Endothelial cell of hepatic sinusoid (primary cell): ENCODE measurements at regions not wholly inside any gene's neighbourhood (a gene's known extent, or its start where the extent isn't known, plus 50 kb on each side); places are given as distances from the start of the nearest gene placed in this dataset.

ENCODE experiments used
- in situ Hi-C: cut with HindIII; loops from 2 replicates; pipeline ENCODE4 v1.10.0; 2017; ENCODE audit warnings: low sequenced_read_pairs

GRCh38 chr16:87000001-87000400 lies 317.2 kb downstream of the C16orf95 start:
- in situ Hi-C loops = no loop called here

- in situ Hi-C loops = no loop called here
Observed at GRCh38 chr16:87002717-87003413, 314.3 kb downstream of the C16orf95 start.

GRCh38 chr16:87003414-87003755 lies 313.8 kb downstream of the C16orf95 start:
- in situ Hi-C loops = no loop called here

GRCh38 chr16:87006021-87006420 lies 311.2 kb downstream of the C16orf95 start:
- in situ Hi-C loops = no loop called here

- in situ Hi-C loops = no loop called here
Observed at GRCh38 chr16:87006789-87007745, 310.1 kb downstream of the C16orf95 start.

GRCh38 chr16:87007907-87008306 lies 309.3 kb downstream of the C16orf95 start:
- in situ Hi-C loops = no loop called here

- in situ Hi-C loops = no loop called here
Observed at GRCh38 chr16:87008664-87009063, 308.5 kb downstream of the C16orf95 start.

GRCh38 chr16:87012954-87013938 lies 303.9 kb downstream of the C16orf95 start:
- in situ Hi-C loops = no loop called here

GRCh38 chr16:87014112-87014511 lies 303.1 kb downstream of the C16orf95 start:
- in situ Hi-C loops = no loop called here

GRCh38 chr16:87015021-87015420 lies 302.2 kb downstream of the C16orf95 start:
- in situ Hi-C loops = no loop called here

- in situ Hi-C loops = no loop called here
Observed at GRCh38 chr16:87016046-87017035, 300.9 kb downstream of the C16orf95 start.

- in situ Hi-C loops = no loop called here
Observed at GRCh38 chr16:87017371-87018012, 299.7 kb downstream of the C16orf95 start.

GRCh38 chr16:87025676-87026075 lies 291.5 kb downstream of the C16orf95 start:
- in situ Hi-C loops = no loop called here

- in situ Hi-C loops = no loop called here
Observed at GRCh38 chr16:87027056-87027616, 290.1 kb downstream of the C16orf95 start.

- in situ Hi-C loops = no loop called here
Observed at GRCh38 chr16:87028481-87029320, 288.5 kb downstream of the C16orf95 start.

- in situ Hi-C loops = no loop called here
Observed at GRCh38 chr16:87032554-87032953, 284.6 kb downstream of the C16orf95 start.

GRCh38 chr16:87033021-87033471 lies 284.1 kb downstream of the C16orf95 start:
- in situ Hi-C loops = no loop called here
